ENCODE measurements at regions not wholly inside any gene's neighbourhood (a gene's known extent, or its start where the extent isn't known, plus 50 kb on each side); places are given as distances from the start of the nearest gene placed in this dataset.

DNA sequence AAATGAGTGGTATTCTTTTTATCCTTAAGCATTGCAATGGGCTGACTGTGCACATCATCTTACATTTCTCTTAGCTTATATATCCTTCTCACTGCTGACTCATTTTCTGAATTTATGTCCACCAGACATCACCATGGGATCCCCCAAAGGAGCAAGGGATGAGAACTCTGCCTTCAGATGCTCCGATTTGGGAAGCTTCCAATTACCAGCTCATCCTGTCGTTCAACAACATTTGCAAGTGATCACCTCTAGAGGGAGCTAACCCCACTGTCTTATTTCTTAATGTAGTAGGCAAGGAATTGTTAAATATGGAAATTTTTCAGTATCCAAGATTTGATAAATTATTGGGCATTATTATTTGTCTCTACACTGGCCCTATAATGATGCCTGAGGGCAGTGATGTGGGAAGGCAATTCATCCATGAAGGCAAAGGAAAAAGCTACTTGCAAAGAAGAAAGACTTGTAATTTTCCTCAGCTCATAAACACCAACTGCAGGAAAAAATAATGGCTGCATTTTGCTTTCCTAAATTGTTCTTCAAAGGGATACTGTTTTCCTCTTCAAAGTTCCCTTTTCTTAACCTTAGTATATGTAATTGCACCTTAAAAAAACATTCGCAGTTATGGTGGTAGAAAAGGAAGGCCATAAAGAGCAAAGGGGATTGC, 102.4 kb upstream of the FSHB start:
- DNase-seq (ENCODE audit: low read depth): no peak
- TF ChIP-seq, protein P1, sequence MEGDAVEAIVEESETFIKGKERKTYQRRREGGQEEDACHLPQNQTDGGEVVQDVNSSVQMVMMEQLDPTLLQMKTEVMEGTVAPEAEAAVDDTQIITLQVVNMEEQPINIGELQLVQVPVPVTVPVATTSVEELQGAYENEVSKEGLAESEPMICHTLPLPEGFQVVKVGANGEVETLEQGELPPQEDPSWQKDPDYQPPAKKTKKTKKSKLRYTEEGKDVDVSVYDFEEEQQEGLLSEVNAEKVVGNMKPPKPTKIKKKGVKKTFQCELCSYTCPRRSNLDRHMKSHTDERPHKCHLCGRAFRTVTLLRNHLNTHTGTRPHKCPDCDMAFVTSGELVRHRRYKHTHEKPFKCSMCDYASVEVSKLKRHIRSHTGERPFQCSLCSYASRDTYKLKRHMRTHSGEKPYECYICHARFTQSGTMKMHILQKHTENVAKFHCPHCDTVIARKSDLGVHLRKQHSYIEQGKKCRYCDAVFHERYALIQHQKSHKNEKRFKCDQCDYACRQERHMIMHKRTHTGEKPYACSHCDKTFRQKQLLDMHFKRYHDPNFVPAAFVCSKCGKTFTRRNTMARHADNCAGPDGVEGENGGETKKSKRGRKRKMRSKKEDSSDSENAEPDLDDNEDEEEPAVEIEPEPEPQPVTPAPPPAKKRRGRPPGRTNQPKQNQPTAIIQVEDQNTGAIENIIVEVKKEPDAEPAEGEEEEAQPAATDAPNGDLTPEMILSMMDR (conservative IDR thresholded peaks at IDR 0.05; ENCODE audit: low read depth, low read length): peak; percentile 85
- H3K4me3 ChIP-seq (ENCODE audit: low read depth, low read length): no peak overlapping the region

DNA sequence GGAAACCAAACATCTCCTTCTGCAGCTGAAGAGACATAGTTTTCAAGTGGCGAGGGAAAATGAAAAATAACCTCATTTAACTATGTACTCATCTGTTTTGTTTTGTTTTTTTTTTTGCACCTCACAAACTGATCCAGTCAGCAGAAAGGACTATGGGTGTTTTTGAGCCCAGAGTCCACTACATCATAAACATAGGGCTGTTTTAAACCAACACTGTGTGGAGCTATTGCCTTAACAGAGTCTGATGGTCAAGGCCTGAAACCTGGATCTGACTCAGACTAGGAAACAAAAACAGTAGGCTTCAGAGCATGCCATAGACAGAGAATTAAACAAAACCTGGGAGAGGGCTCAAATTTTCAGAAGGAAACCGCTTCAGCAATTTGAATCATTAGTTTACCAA, 99.3 kb upstream of the FSHB start:
- TF ChIP-seq, protein P1 (conservative IDR thresholded peaks at IDR 0.05; ENCODE audit: low read depth, low read length): peak; percentile 31
- DNase-seq (ENCODE audit: low read depth): no peak
- no peak overlapping the region for H3K4me3 ChIP-seq (ENCODE audit: low read depth, low read length)

DNA sequence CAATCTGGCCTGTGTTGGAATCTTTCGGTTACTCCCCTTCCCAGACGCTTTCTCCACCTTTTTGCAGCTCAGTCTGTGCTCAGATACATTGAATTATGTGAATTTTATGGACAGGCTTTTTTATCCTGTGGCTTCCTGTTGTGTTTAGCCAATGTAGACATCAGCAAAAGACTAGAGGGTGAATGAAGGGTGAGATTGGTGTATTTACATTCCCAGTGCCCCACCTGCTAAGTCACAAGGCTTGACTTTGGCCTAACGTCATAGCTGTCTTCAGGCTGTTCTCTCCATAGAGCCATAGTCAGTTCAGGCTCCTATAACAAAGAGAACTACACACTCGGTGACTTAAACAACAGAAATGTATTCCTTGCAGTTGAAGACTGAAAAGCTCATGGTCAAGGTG, 97.5 kb upstream of the FSHB start:
- DNase-seq (ENCODE audit: low read depth): no peak
- H3K4me3 ChIP-seq (ENCODE audit: low read depth, low read length): no peak overlapping the region
- TF ChIP-seq, protein P1 (conservative IDR thresholded peaks at IDR 0.05; ENCODE audit: low read depth, low read length): no peak

DNA sequence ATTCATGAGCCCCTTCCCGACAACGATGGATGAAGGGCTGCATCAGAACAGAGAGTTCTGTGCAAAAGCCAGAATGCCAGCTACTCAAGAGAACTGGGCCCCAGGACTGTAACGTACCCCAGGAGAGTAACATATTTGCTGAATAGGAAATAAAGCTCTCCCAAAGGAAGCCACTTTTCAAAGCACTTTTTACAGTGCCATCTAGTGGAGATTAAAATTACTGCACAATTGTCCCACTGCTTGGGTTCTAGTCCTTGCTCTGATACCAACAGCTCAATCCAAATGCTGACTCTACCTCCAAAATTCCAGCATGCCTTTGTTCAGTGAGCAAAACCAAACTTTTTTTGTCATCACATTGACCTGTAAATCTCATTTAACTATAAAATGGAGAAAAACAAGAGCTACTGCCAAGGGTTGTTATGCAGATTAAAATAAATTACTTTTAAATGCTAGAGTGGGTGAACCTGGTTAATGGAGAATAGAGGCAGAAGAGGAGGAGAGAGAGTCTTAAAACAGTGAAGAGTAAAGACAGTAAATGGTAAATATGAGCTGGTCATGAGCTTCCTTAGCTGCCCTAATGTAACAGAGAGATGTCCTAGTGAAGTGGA, 87.6 kb upstream of the FSHB start:
- TF ChIP-seq, protein P1 (conservative IDR thresholded peaks at IDR 0.05; ENCODE audit: low read depth, low read length): peak; percentile 83
- H3K4me3 ChIP-seq (ENCODE audit: low read depth, low read length): no peak overlapping the region
- DNase-seq (ENCODE audit: low read depth): no peak

DNA sequence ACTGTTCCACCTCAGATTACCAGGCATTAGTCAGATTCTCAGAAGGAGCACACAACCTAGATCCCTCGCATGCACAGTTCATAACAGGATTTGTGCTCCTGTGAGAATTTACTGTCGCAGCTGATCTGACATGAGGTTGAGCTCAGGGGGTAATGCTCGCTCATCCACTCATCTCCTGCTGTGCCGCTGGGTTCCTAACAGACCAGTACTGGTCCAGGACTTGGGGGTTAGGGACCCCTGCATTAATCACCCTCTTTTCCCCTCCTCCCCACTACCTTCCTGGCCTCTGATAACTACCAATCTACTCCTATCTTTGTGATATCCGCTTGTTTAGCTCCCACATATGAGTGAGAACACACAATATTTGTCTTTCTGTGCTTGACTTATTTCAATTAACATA, 83.5 kb upstream of the FSHB start:
- TF ChIP-seq, protein P1 (conservative IDR thresholded peaks at IDR 0.05; ENCODE audit: low read depth, low read length): no peak
- DNase-seq (ENCODE audit: low read depth): no peak
- no peak overlapping the region for H3K4me3 ChIP-seq (ENCODE audit: low read depth, low read length)

DNA sequence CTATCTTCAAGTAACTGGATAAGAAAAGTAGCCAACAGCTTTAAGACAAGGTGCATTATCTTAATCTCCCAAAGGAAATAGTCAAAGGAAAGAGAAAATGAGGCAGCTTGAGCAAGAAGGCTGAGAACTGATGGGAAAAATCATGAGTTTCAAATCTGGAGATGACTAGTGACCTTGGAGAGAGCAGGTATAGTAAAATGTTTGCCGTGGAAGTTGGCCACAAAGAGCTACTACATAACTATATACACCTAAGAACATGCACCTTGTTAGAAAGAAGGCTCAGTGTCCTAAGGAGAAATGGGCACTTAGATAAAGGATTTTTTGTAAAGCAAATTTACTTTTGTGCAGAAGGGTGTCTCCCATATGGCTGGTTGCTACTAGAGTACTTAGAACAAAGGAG, 80.8 kb upstream of the FSHB start:
- H3K4me3 ChIP-seq (ENCODE audit: low read depth, low read length): no peak overlapping the region
- no peak for DNase-seq (ENCODE audit: low read depth)
- TF ChIP-seq, protein P1 (conservative IDR thresholded peaks at IDR 0.05; ENCODE audit: low read depth, low read length): no peak

DNA sequence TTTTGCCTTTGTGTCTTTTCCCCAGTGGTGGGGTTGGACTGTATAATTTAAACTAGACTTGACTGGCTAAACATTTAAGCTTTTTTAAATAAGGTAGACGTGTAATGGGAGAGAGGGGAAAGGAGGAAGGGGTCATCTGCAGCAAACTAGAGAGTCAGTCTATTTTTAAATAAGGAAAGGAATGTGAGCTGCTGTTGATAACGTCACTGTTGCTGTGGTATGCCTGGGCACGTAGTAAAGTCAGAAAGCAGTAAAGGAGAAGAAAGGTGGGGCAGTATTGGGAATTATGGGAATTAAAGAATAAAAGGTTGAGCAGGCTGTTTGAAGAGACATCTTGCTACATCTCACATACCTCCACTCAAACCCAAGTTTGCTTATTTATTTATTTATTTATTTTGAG, 80.4 kb upstream of the FSHB start:
- TF ChIP-seq, protein P1 (conservative IDR thresholded peaks at IDR 0.05; ENCODE audit: low read depth, low read length): no peak
- no peak overlapping the region for H3K4me3 ChIP-seq (ENCODE audit: low read depth, low read length)
- DNase-seq (ENCODE audit: low read depth): no peak

Measured in epithelial cell of proximal tubule (primary cell).